SK-MEL-5 (cell line): ENCODE measurements at regions not wholly inside any gene's neighbourhood (a gene's known extent, or its start where the extent isn't known, plus 50 kb on each side); places are given as distances from the start of the nearest gene placed in this dataset.
"Not testable (repeated sequence)": the region's sequence is repeated elsewhere in the genome, so short reads cannot be mapped to it uniquely, and the experiment has no call there.

Experiments
- DNase-seq: peaks from one replicate; pipeline ENCODE4 v3.0.0-alpha.2; 2016; ENCODE audit warnings: low read depth, low spot score
- in situ Hi-C: cut with HindIII; loops from 2 replicates; pipeline ENCODE4 v1.10.0; 2016; ENCODE audit warnings: low sequenced_read_pairs, high pct_unique_total_duplicates, low pct_unique_long_range_greater_than_20kb

- DNase-seq = no peak
- in situ Hi-C loops = loop anchor here (25.0 kb wide), 1 partner anchor 138 kb away; the partner anchor contains the start of gene RIPK4
These were observed 116.8 kb upstream of the TMPRSS2 start for GRCh38 chr21:41624674-41625310.

- in situ Hi-C loops = loop anchor here (25.0 kb wide), 1 partner anchor 138 kb away; the partner anchor contains the start of gene RIPK4
- no peak for DNase-seq
These were observed 116.0 kb upstream of the TMPRSS2 start for GRCh38 chr21:41623945-41624344.

GRCh38 chr21:41622831-41623548 lies 115.0 kb upstream of the TMPRSS2 start:
- in situ Hi-C loops = loop anchor here (25.0 kb wide), 1 partner anchor 139 kb away; the partner anchor contains the start of gene RIPK4
- no peak for DNase-seq

- no peak for DNase-seq
- in situ Hi-C loops = loop anchor here (25.0 kb wide), 1 partner anchor 140 kb away; the partner anchor contains the start of gene RIPK4
These were observed 114.2 kb upstream of the TMPRSS2 start for GRCh38 chr21:41622201-41622600.

GRCh38 chr21:41621513-41621912 lies 113.6 kb upstream of the TMPRSS2 start:
- in situ Hi-C loops = loop anchor here (25.0 kb wide), 1 partner anchor 141 kb away; the partner anchor contains the start of gene RIPK4
- DNase-seq = no peak

- in situ Hi-C loops = loop anchor here (25.0 kb wide), 1 partner anchor 141 kb away; the partner anchor contains the start of gene RIPK4
- DNase-seq = no peak
These were observed 113.0 kb upstream of the TMPRSS2 start for GRCh38 chr21:41620982-41621381.

DNA sequence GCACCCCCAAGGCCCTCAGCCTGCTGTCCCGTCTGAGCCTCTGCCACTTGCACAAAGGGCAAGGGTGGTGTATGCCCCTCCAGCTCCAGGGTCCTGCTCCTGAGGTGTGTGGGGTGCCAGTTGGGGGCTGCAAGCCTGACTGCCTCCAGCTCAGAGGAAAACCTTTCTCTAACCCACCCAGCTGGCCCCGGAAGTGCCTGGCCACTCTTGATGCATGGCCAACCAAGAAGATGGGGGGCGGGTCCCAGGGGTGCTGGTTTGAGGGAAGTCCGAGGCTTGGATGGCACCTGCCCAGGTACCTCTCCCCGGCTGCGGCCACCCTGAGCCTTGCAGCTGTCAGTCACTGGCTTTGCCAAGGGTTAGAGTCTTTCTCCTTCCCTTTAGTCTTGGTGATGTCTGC lies 112.6 kb upstream of the TMPRSS2 start:
- in situ Hi-C loops = loop anchor here (25.0 kb wide), 1 partner anchor 142 kb away; the partner anchor contains the start of gene RIPK4

GRCh38 chr21:41616031-41616591 lies 108.2 kb upstream of the TMPRSS2 start:
- DNase-seq = no peak
- in situ Hi-C loops = loop anchor here (25.0 kb wide), 1 partner anchor 146 kb away; the partner anchor contains the start of gene RIPK4

More for the DNA sequence above, 112.6 kb upstream of the TMPRSS2 start:
- DNase-seq = no peak

DNA sequence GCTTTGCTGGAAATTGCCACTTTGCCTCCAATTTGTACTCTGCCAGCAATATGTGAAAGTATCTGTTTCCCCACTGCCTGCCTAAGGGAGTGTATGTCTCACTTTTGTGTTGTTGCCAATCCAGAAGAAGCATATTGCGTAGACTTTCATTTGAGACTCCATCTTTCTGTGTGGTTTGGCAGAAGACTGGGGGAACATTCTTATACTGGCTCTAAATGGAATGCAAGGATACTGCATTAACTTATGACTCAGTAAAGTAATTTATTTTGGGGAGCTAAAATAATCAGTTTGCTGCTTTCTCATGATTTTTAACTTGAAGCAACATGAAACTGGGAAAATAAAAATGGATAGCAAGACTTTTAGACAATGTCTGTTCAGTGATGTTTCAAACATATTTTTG lies 107.7 kb upstream of the TMPRSS2 start:
- no peak for DNase-seq
- in situ Hi-C loops = loop anchor here (25.0 kb wide), 1 partner anchor 147 kb away; the partner anchor contains the start of gene RIPK4

DNA sequence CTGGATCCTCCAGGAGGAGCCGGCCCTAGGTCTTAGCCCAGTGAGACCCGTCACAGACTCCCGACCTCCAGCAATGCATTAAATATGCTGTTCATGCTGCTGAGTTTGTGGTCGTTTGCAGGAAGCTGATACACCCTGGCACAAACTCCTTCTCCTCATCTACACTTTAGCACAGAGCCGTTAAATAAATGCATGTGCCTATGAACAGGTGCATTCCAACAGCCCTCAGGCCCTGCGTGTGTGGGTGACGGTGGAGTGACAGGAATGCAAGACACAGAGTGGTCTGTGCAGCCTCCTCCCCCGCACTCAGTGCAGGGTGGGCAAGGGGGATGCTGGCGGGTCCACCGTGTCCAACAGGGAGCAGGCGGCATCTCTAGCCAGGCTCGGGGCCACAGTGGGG lies 106.6 kb upstream of the TMPRSS2 start:
- no peak for DNase-seq
- in situ Hi-C loops = loop anchor here (25.0 kb wide), 1 partner anchor 148 kb away; the partner anchor contains the start of gene RIPK4

DNA sequence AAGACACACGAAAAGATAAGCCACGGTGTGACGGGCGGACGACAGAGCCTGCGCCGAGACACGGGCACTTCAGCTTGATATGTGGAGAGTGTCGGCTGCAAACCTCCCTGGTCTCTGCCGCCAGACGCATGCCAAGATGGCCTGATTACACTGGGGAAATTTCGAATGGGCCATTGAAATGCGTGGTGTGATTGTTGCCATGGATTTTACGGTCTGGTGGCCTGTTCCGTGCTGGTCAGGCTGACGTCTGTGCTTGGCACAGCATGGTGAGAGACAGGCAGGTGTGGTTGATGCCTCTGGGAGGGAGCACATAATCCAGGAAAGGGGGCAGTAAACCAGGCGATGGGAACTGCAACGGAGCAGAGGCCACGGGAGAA lies 105.6 kb upstream of the TMPRSS2 start:
- in situ Hi-C loops = loop anchor here (25.0 kb wide), 1 partner anchor 149 kb away; the partner anchor contains the start of gene RIPK4
- no peak for DNase-seq

DNA sequence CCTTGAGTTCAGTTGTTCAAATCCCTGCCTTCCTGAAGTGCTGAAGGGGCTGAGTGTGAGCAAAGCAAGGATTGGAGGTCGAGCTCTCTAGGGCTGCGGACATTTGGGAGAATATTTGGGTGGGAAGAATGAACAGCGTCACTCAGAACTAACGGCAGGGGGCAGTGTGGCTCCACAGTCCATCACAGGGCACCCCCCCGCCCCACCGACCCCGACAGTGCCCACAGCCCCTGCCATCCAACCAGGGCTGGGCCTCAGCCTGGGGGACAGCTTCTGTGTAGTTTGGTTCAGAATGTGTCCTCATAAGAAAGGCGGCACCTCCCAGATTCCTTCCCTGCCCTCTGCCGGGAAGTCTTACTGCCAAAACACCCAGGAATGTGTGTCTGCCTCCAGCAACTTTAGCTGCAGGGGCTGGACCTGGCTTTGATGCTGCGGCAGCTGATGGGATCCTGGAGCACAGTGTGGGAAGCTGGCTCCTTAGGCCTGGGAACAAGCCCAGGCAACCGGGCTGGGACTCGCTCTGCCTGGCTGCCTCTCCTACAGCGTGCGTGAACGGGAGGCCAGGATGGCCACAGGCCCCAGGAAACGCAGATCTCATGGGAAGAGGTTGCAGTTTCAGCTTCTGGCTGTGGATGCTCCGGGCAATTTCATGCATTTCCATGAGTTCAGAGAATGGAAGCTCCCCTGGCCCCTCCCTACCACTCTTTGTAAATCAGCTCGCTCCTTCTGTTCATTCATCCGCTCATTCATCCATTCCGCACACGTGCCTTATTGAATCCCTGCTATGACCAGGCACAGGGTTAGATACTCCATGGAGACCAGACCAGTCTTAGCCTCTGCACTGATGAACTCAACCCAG lies 104.9 kb upstream of the TMPRSS2 start:
- DNase-seq = peak; percentile 74
- in situ Hi-C loops = loop anchor here (25.0 kb wide), 1 partner anchor 149 kb away; the partner anchor contains the start of gene RIPK4

GRCh38 chr21:41611966-41612606 lies 104.1 kb upstream of the TMPRSS2 start:
- peak; percentile 60 for DNase-seq

DNA sequence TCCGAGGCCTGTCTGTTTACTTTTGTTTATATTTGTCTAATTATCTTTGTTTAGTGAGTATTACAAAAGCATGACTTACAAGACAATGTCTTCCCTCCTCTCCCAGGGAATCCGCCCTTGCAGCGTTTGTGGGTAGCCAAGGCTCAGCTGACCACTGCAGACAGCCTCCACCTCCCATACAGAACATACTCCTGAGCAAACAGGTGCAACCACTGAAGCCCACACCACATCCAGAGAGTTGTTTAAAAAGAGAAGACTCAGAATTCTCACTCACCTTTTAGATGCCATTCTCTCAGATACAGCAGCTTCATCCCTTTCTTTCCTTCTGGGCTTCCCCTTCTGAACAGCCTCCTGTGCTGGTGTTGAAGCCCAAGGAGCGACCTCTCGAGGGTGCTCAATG lies 103.5 kb upstream of the TMPRSS2 start:
- DNase-seq = no peak
- in situ Hi-C loops = loop anchor here (25.0 kb wide), 1 partner anchor 151 kb away; the partner anchor contains the start of gene RIPK4

More at GRCh38 chr21:41611966-41612606, 104.1 kb upstream of the TMPRSS2 start:
- in situ Hi-C loops = loop anchor here (25.0 kb wide), 1 partner anchor 150 kb away; the partner anchor contains the start of gene RIPK4

GRCh38 chr21:41610840-41611115 lies 102.8 kb upstream of the TMPRSS2 start:
- DNase-seq = not testable (repeated sequence)
- in situ Hi-C loops = loop anchor here (25.0 kb wide), 1 partner anchor 152 kb away; the partner anchor contains the start of gene RIPK4

- in situ Hi-C loops = loop anchor here (25.0 kb wide), 1 partner anchor 152 kb away; the partner anchor contains the start of gene RIPK4
- DNase-seq = peak; percentile 82
These were observed 102.3 kb upstream of the TMPRSS2 start for GRCh38 chr21:41610042-41610839.
